ENCODE measurements at regions not wholly inside any gene's neighbourhood (a gene's known extent, or its start where the extent isn't known, plus 50 kb on each side); places are given as distances from the start of the nearest gene placed in this dataset.

- no peak for TF ChIP-seq EZH2 (IDR thresholded peaks at IDR 0.05; ENCODE audit: borderline replicate concordance, low read length)
- TF ChIP-seq, protein P1, sequence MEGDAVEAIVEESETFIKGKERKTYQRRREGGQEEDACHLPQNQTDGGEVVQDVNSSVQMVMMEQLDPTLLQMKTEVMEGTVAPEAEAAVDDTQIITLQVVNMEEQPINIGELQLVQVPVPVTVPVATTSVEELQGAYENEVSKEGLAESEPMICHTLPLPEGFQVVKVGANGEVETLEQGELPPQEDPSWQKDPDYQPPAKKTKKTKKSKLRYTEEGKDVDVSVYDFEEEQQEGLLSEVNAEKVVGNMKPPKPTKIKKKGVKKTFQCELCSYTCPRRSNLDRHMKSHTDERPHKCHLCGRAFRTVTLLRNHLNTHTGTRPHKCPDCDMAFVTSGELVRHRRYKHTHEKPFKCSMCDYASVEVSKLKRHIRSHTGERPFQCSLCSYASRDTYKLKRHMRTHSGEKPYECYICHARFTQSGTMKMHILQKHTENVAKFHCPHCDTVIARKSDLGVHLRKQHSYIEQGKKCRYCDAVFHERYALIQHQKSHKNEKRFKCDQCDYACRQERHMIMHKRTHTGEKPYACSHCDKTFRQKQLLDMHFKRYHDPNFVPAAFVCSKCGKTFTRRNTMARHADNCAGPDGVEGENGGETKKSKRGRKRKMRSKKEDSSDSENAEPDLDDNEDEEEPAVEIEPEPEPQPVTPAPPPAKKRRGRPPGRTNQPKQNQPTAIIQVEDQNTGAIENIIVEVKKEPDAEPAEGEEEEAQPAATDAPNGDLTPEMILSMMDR (IDR thresholded peaks at IDR 0.05; ENCODE audit: low read length): no peak
These were observed 101.9 kb upstream of the CDC42BPA start for GRCh38 chr1:227420147-227420546.
